COLO668 (cell line): ENCODE measurements at regions not wholly inside any gene's neighbourhood (a gene's known extent, or its start where the extent isn't known, plus 50 kb on each side); places are given as distances from the start of the nearest gene placed in this dataset.
A peak's percentile ranks its signal among the peaks of the same experiment; 100 is the strongest.
"Not testable (repeated sequence)": the region's sequence is repeated elsewhere in the genome, so short reads cannot be mapped to it uniquely, and the experiment has no call there.

ENCODE experiments used
- DNase-seq: peaks from one replicate; lab custom pipeline; 2025; ENCODE audit not compliant: unreplicated experiment; lab: John Stamatoyannopoulos, UW

GRCh38 chr3:177336873-177337450 is 139.7 kb upstream of the TBL1XR1 start:
- DNase-seq: no peak

- DNase-seq: no peak
Measured at GRCh38 chr3:177337541-177338331, 140.5 kb upstream of the TBL1XR1 start.

GRCh38 chr3:177338697-177339219 is 141.5 kb upstream of the TBL1XR1 start:
- no peak for DNase-seq

- DNase-seq: not testable (repeated sequence)
Measured at GRCh38 chr3:177339220-177339703, 142.0 kb upstream of the TBL1XR1 start.

DNA sequence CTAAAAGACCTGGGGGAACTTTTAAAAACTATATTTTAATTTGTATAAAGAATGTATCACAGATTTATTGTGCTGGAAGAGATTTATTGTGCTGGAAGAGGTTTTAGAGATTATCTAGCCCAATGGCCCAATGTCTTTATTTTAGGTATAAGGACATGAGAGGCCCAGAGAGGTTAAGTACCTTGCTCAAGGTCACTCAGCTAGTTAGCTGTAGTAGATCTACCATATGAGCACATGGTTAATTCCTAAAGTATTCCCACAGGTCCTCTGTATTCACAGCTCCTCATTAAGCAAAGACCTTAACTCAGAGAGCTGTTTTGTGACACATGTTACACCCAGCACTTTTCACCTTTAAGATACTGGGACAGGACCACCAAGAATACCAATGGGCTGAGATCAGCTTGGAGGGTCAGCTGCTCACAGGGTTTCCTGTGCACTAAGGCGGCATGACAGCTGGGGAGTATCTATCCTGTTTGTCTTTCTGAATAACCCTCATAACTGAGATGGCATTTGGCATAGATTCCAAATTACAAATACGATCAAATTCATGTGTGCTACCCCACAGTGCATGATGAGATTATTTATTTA is 143.1 kb upstream of the TBL1XR1 start:
- DNase-seq: no peak

GRCh38 chr3:177341736-177342419 is 144.6 kb upstream of the TBL1XR1 start:
- DNase-seq: no peak

DNA sequence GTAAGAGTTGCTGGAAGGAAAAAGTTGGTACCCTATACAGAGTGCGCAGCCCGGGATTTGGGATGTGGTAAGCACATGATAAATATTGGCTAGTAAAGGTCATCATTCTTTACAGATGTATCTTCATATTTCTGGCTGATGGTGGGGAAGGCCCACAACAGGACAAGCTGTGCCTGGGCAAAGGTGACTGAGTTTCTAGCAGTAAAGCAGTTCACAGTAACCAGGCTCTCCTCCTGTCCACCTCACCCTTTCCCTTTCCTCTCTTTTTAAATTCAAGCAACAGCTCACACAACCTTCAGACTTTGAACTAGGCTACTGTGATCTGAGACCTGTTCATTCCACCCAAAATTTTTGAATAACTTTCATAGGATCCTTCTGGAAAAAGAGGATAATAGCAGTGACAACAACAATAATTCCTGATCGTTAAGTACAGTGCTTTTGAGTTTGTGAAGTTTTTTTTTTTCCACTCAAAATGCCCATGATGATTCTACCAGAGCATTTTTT is 145.9 kb upstream of the TBL1XR1 start:
- no peak for DNase-seq

GRCh38 chr3:177345049-177345972 is 148.0 kb upstream of the TBL1XR1 start:
- peak; percentile 28 for DNase-seq

DNA sequence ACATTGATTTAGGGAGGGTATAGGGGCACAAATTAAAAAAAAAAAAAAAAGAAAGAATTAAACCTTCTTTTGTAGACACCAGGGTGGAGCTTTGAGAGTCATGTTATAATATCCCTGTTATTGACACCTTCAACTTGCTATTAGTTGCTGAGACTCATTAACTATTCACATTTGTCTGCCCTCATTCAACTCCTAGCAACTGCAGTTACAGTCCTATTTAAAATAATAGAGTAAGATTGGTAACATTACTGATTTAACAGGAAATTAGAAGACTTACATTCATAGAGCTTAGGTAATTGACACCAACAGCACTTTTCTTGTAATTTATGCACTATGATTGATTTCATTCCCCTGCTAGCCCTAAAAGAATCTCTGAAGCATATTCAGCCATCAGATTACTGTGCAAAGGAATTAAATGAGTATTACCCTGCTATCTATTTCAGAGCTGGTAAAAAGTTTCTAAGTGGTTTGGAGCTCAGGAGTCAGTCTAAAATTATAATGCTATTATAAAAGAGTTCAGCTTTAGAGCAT is 148.8 kb upstream of the TBL1XR1 start:
- no peak for DNase-seq

GRCh38 chr3:177346878-177347277 is 149.6 kb upstream of the TBL1XR1 start:
- no peak for DNase-seq

DNA sequence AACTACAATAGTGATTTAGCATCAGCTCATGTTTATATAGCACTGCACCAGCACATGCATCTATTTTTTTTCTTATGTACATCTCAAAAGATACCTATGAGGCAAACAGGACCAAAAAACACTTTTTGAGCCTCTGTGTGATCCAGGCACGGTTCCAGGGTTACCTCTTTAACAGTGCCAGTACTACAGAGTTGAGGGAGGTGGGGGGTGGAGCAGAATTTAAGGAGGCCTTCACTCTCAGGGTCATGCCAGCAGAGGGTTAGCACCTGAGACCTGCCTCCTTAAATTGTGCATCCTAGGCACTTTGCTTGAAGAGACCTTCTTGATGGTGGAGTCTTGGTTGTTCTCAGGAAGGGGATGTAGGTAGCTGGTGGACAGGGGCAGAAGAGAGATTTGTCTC is 150.3 kb upstream of the TBL1XR1 start:
- no peak for DNase-seq

DNA sequence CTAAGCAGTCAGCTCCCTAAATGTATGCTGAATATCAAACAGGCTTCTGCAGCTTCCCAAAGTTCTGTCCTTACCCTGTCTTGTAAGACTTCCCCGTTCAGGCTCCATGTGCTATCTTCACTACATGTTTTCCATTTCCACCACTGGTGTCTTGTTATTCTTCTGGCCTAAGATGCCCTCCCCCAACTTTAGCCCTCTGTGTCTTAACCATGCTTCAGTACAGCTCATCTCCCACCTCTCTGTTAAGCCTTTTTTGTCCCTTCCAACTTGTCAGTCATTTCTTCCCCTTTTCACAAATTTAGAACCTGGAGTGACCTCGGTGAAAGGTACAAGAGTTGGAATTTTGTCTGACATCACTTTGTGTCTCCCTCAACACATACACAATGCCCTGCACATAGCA is 151.7 kb upstream of the TBL1XR1 start:
- DNase-seq: no peak

DNA sequence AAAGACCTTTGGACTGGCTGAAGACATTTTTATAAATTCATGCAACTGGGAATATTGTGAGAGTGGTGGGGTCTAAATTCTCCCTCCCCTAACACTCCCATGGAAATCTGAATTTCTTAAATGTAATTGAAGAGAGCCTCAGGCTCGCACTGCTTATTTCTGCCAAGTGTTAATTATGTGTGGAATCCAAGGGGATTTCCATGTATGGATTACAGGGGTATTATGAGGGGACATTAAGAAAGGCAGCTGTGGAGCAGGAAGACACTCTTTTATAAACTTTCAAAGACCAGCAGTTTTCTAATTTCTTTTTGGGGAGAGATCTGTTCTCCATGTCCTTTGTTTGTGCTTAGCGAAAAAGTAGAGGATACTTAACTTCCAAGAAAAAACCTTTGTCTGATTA is 152.1 kb upstream of the TBL1XR1 start:
- no peak for DNase-seq

DNA sequence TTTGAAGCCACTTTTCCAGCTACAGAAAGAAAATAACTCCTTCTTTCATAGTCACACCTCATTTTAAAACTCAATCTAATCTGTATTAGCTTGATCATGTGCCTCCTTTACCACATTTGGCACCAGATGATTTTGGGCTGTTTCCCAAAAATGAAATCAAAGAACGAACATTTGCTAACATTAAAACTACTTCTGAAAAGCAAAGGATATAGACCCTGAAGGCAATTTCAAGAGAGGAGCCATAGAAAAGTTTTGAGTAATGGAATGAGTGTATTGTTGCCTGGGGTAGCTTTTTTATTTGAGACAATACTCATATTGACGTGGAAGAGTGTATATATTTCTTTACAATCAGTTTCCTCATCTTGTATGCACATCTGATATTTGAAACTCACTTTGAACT is 152.8 kb upstream of the TBL1XR1 start:
- no peak for DNase-seq

GRCh38 chr3:177351206-177351605 is 153.9 kb upstream of the TBL1XR1 start:
- no peak for DNase-seq

DNA sequence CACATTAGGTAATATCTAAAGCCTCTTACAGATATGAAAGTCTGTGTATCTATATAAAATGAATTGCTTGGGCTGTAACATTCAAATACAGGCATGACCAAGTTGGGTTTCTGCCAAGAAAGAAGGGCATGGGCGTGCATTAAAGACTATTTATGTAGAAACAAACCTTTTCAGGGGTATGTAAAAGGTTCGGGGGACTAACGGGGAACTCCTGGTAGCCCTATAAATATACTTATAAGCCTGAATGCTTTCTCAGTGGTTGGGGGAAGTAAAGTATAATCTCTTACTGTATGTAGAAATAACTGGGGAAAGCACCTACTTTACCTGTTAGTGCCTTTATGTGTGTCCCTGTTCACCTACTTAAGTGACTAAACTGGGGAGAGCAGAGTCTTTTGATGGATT is 154.5 kb upstream of the TBL1XR1 start:
- no peak for DNase-seq

DNA sequence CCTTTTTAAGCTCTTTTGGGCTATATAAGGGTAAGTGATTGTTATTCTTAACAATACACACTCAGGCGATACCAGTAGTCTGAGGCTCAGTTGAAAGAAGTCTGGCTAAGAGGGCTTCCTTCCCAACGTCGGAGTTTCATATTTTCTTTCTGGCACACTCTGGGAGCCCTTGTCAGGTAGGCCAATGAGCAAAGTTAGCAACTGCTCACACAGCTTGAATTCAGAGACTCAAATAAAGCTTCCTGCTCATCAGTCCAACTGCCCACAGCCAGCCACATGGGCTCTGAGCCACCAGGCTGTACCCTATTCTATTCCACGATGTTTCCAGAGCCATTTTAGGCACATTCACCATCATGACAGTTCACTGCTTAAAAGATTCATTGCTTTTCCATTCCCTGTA is 155.1 kb upstream of the TBL1XR1 start:
- DNase-seq: no peak

DNA sequence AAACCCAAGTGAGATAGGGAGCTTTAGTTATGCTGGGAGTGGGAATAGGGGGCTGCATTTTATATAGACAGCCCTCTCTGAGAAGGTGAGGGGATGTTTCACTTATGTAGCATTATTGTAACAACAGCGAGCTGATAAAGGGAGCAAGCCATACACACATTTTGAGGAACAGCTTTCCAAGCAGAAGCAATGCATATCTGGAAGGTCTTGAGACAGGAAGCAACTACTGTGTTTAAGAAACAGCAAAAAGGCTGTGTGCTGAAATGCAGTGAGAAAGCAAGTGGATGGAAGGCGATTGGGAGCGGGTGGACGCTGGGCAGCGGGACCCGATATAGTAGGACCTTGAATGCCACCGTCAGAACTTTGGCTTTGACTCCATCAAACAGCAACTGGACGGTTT is 155.9 kb upstream of the TBL1XR1 start:
- DNase-seq: no peak

DNA sequence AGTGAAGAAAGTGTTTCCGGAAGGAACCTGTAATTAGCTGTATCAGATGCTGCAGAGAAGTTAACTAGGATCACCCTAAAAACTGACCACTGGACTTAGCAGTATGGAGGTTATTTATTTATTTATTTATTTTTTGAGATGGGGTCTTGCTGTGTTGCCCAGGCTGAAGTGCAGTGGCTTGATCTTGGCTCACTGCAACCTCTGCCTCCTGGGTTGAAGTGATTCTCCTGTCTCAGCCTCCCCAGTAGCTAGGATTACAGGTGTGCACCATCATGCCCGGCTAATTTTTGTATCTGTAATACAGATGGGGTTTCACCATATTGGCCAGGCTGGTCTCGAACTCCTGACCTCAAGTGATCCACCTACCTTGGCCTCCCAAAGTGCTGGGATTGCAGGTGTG is 156.6 kb upstream of the TBL1XR1 start:
- DNase-seq: not testable (repeated sequence)

DNA sequence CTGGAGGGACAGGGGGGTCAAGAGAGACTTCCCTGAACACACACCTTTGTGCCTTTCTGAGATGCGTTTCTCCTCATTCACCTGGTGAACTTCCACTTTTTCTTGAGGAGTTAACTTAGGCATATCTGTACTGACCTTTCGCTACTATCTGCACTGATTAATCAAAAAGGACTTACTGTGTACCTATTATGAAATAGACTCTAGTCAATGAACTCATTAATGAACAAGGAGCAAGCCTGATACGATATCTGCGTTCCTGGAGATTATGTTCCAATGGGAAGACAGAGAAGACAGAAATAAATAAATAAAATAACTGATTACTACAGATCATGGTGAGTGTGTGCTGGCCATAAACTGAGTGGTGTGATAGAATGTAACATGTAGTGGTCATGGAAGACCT is 157.2 kb upstream of the TBL1XR1 start:
- DNase-seq: no peak
